WTC11 (cell line): ENCODE measurements at regions not wholly inside any gene's neighbourhood (a gene's known extent, or its start where the extent isn't known, plus 50 kb on each side); places are given as distances from the start of the nearest gene placed in this dataset.

Source experiments
- ATF3 ChIP-seq: sonication (generic); formaldehyde crosslinking; conservative IDR thresholded peaks from 2 replicates; pipeline ENCODE4 v1.8.1; 2022; ENCODE audit warnings: mild to moderate bottlenecking, missing genetic modification reagents
- ELF4 ChIP-seq: sonication (generic); formaldehyde crosslinking; IDR thresholded peaks from 2 replicates; pipeline ENCODE4 v1.8.1; 2022; ENCODE audit warnings: low read depth, mild to moderate bottlenecking, moderate library complexity, missing genetic modification reagents
- ETV6 ChIP-seq: sonication (generic); formaldehyde crosslinking; IDR thresholded peaks from 2 replicates; pipeline ENCODE4 v1.8.1; 2022; ENCODE audit warnings: mild to moderate bottlenecking, missing genetic modification reagents
- FOXK1 ChIP-seq: sonication (generic); formaldehyde crosslinking; IDR thresholded peaks from 2 replicates; pipeline ENCODE4 v1.8.0; 2022; ENCODE audit warnings: mild to moderate bottlenecking, moderate library complexity, missing genetic modification reagents
- GABPB1 ChIP-seq: sonication (generic); formaldehyde crosslinking; IDR thresholded peaks from 2 replicates; pipeline ENCODE4 v1.8.1; 2023; ENCODE audit warnings: mild to moderate bottlenecking, missing genetic modification reagents
- JAZF1 ChIP-seq: fragments of 250-450 bp; sonication (Bioruptor Pico); IDR thresholded peaks from 2 replicates; pipeline ENCODE4 v1.9.0; 2021; ENCODE audit warnings: moderate library complexity, mild to moderate bottlenecking, inconsistent platforms
- JUN ChIP-seq: sonication (generic); formaldehyde crosslinking; IDR thresholded peaks from 2 replicates; pipeline ENCODE4 v1.8.0; 2023; ENCODE audit warnings: mild to moderate bottlenecking, missing genetic modification reagents
- MAX ChIP-seq: sonication (generic); formaldehyde crosslinking; IDR thresholded peaks from 2 replicates; pipeline ENCODE4 v1.8.0; 2022; ENCODE audit warnings: mild to moderate bottlenecking, missing genetic modification reagents
- OVOL2 ChIP-seq: fragments of 250-450 bp; sonication (Bioruptor Pico); IDR thresholded peaks from 2 replicates; pipeline ENCODE4 v1.9.0; 2021; ENCODE audit warnings: mild to moderate bottlenecking, borderline replicate concordance
- SOX15 ChIP-seq: fragments of 250-450 bp; sonication (Bioruptor Pico); IDR thresholded peaks from 2 replicates; pipeline ENCODE4 v1.9.0; 2021; ENCODE audit warnings: mild to moderate bottlenecking
- ZNF138 ChIP-seq: sonication (generic); formaldehyde crosslinking; conservative IDR thresholded peaks from 2 replicates; pipeline ENCODE4 v1.8.1; 2022; ENCODE audit warnings: mild to moderate bottlenecking, moderate library complexity, missing genetic modification reagents
- ZNF232 ChIP-seq: sonication (generic); formaldehyde crosslinking; IDR thresholded peaks from 2 replicates; pipeline ENCODE4 v1.8.0; 2022; ENCODE audit warnings: mild to moderate bottlenecking, missing genetic modification reagents
- TF ChIP-seq, protein P1 (sequence below): fragments of 200-600 bp; IDR thresholded peaks from 2 replicates; pipeline ENCODE4 v1.8.0; 2022; ENCODE audit warnings: antibody characterized with exemption
- TF ChIP-seq, protein P2 (sequence below): sonication (generic); formaldehyde crosslinking; IDR thresholded peaks from 2 replicates; pipeline ENCODE4 v1.8.1; 2023; ENCODE audit warnings: mild to moderate bottlenecking, missing genetic modification reagents, moderate library complexity

GRCh38 chr13:47869776-47870175 lies 131.3 kb downstream of the SUCLA2 start:
- TF ChIP-seq, protein P1, sequence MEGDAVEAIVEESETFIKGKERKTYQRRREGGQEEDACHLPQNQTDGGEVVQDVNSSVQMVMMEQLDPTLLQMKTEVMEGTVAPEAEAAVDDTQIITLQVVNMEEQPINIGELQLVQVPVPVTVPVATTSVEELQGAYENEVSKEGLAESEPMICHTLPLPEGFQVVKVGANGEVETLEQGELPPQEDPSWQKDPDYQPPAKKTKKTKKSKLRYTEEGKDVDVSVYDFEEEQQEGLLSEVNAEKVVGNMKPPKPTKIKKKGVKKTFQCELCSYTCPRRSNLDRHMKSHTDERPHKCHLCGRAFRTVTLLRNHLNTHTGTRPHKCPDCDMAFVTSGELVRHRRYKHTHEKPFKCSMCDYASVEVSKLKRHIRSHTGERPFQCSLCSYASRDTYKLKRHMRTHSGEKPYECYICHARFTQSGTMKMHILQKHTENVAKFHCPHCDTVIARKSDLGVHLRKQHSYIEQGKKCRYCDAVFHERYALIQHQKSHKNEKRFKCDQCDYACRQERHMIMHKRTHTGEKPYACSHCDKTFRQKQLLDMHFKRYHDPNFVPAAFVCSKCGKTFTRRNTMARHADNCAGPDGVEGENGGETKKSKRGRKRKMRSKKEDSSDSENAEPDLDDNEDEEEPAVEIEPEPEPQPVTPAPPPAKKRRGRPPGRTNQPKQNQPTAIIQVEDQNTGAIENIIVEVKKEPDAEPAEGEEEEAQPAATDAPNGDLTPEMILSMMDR = no peak
- no peak for TF ChIP-seq ZNF138 (CRISPR knock-in tag)
- TF ChIP-seq JUN (CRISPR knock-in tag) = no peak
- TF ChIP-seq MAX (CRISPR knock-in tag) = no peak
- TF ChIP-seq ETV6 = no peak
- TF ChIP-seq FOXK1 (CRISPR knock-in tag) = no peak
- TF ChIP-seq ZNF232 (CRISPR knock-in tag) = no peak
- no peak for TF ChIP-seq OVOL2 (CRISPR knock-in tag)
- TF ChIP-seq JAZF1 (CRISPR knock-in tag) = no peak
- TF ChIP-seq GABPB1 (CRISPR knock-in tag) = no peak
- no peak for TF ChIP-seq ELF4 (CRISPR knock-in tag)
- no peak for TF ChIP-seq SOX15 (CRISPR knock-in tag)
- no peak for TF ChIP-seq ATF3 (CRISPR knock-in tag)
- TF ChIP-seq, protein P2, sequence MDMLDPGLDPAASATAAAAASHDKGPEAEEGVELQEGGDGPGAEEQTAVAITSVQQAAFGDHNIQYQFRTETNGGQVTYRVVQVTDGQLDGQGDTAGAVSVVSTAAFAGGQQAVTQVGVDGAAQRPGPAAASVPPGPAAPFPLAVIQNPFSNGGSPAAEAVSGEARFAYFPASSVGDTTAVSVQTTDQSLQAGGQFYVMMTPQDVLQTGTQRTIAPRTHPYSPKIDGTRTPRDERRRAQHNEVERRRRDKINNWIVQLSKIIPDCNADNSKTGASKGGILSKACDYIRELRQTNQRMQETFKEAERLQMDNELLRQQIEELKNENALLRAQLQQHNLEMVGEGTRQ (CRISPR knock-in tag) = no peak
